OCI-LY7 (cell line): ENCODE measurements at regions not wholly inside any gene's neighbourhood (a gene's known extent, or its start where the extent isn't known, plus 50 kb on each side); places are given as distances from the start of the nearest gene placed in this dataset.

Experiments used
- BruUV-seq: library from RNA; stranded (reverse); fragments of 400-500 nt; replicated peaks from 2 replicates; lab custom pipeline; 2021; lab: Mats Ljungman, UMichigan
- CTCF ChIA-PET: fragments of 300-600 bp; sonication (Branson Sonifier 250); formaldehyde crosslinking; loops from one replicate; lab custom pipeline; 2022; ENCODE audit warnings: antibody characterized with exemption; ENCODE audit not compliant: unreplicated experiment; lab: Charles Lee
- POLR2A ChIA-PET: fragments of 300-600 bp; sonication (Branson Sonifier 250); formaldehyde crosslinking; loops from one replicate; lab custom pipeline; 2022; ENCODE audit warnings: antibody characterized with exemption; lab: Charles Lee
- DNase-seq: peaks from one replicate; pipeline ENCODE4 v3.0.0-alpha.2; 2015; ENCODE audit warnings: low spot score
- H2AFZ ChIP-seq: fragments of 200-600 bp; sonication (generic), shearing (Covaris generic); 2 replicates; pipeline ENCODE4 v1.6.1; 2014; ENCODE audit warnings: mild to moderate bottlenecking, antibody characterized with exemption, low read length, moderate library complexity
- H3K27ac ChIP-seq: fragments of 200-600 bp; sonication (generic); 2 replicates; pipeline ENCODE4 v1.5.1; 2014; ENCODE audit warnings: mixed run types, low read depth, mild to moderate bottlenecking, moderate library complexity, low read length, inconsistent platforms; ENCODE audit not compliant: poor library complexity, severe bottlenecking
- H3K36me3 ChIP-seq: fragments of 200-600 bp; sonication (generic); 2 replicates; pipeline ENCODE4 v1.6.1; 2014; ENCODE audit warnings: mild to moderate bottlenecking, antibody characterized with exemption, low read length, moderate library complexity, mixed read lengths; ENCODE audit not compliant: insufficient read depth
- H3K4me1 ChIP-seq: fragments of 200-600 bp; sonication (generic); 2 replicates; pipeline ENCODE4 v1.5.1; 2014; ENCODE audit warnings: mild to moderate bottlenecking, low read length; ENCODE audit not compliant: insufficient read depth, poor library complexity, severe bottlenecking
- H3K4me2 ChIP-seq: fragments of 200-600 bp; sonication (generic); 2 replicates; pipeline ENCODE4 v1.6.1; 2014; ENCODE audit warnings: mild to moderate bottlenecking, low read length
- H3K4me3 ChIP-seq: fragments of 200-600 bp; sonication (generic); 2 replicates; pipeline ENCODE4 v1.5.1; 2014; ENCODE audit warnings: mild to moderate bottlenecking, low read depth, low read length; ENCODE audit not compliant: poor library complexity, severe bottlenecking
- H3K79me2 ChIP-seq: fragments of 200-600 bp; sonication (generic); 2 replicates; pipeline ENCODE4 v1.6.1; 2016; ENCODE audit warnings: low read depth, mild to moderate bottlenecking, low read length, moderate library complexity, mixed read lengths; ENCODE audit not compliant: insufficient read depth
- H3K9me2 ChIP-seq: fragments of 200-600 bp; sonication (generic); 2 replicates; pipeline ENCODE4 v1.6.1; 2016; ENCODE audit warnings: mild to moderate bottlenecking, low read length, mixed read lengths; ENCODE audit not compliant: insufficient read depth
- H3K9me3 ChIP-seq: fragments of 200-600 bp; sonication (generic); 2 replicates; pipeline ENCODE4 v1.6.1; 2014; ENCODE audit warnings: mild to moderate bottlenecking, mixed run types, low read length, mixed read lengths
- H4K20me1 ChIP-seq: fragments of 200-600 bp; sonication (generic); 2 replicates; pipeline ENCODE4 v1.6.1; 2014; ENCODE audit warnings: mild to moderate bottlenecking, antibody characterized with exemption, low read length, moderate library complexity, mixed read lengths; ENCODE audit not compliant: insufficient read depth
- CTCF ChIP-seq: fragments of 200-600 bp; sonication (generic); conservative IDR thresholded peaks from 2 replicates; pipeline ENCODE4 v1.5.1; 2014; ENCODE audit warnings: mild to moderate bottlenecking, antibody characterized with exemption, low read length, moderate library complexity, mixed read lengths
- EZH2phosphoT487 ChIP-seq: fragments of 200-600 bp; sonication (generic); IDR thresholded peaks from 2 replicates; pipeline ENCODE4 v1.6.1; 2018; ENCODE audit warnings: low read depth, borderline replicate concordance, mild to moderate bottlenecking, mixed run types, antibody characterized with exemption, low read length, moderate library complexity, mixed read lengths
- intact Hi-C: fragments of 100-400 bp; cut with micrococcal nuclease; formaldehyde crosslinking; loops from one replicate; pipeline ENCODE4 v1.10.0; 2022; ENCODE audit not compliant: unreplicated experiment

- Histone ChIP-seq H3K9me3 (no peaks in the 10 kb centered on the region), H3K9me2 (no peaks in the 10 kb centered on the region), H3K4me2 (no peak overlapping the region), H3K27ac (no peak overlapping the region), H2AFZ (no peak overlapping the region), H3K4me3 (no peak overlapping the region), H3K79me2 (no peaks in the 10 kb centered on the region), H3K4me1 (no peaks in the 10 kb centered on the region), H3K36me3 (no peaks in the 10 kb centered on the region), H4K20me1 (no peaks in the 10 kb centered on the region)
- CTCF ChIA-PET = no interaction called here
- BruUV-seq = no TSS peak
- no peak for DNase-seq
- TF ChIP-seq EZH2phosphoT487 = no peak
- no peak for TF ChIP-seq CTCF
- POLR2A ChIA-PET = no interaction called here
- intact Hi-C loops = loop anchor here (10.0 kb wide), 1 partner anchor 825 kb away; no protein-coding TSS in a partner anchor
Measured at GRCh38 chrX:40479777-40480318, 100.9 kb upstream of the ATP6AP2 start.

- no peak for TF ChIP-seq EZH2phosphoT487
- TF ChIP-seq CTCF = no peak
- POLR2A ChIA-PET = no interaction called here
- no peak overlapping the region for H3K27ac ChIP-seq
- H3K79me2 ChIP-seq = no peaks in the 10 kb centered on the region
- no peak overlapping the region for H3K4me3 ChIP-seq
- H4K20me1 ChIP-seq = no peaks in the 10 kb centered on the region
- H3K9me3 ChIP-seq = no peaks in the 10 kb centered on the region
- H3K9me2 ChIP-seq = no peaks in the 10 kb centered on the region
- no peaks in the 10 kb centered on the region for H3K36me3 ChIP-seq
- BruUV-seq = no TSS peak
- H3K4me2 ChIP-seq = no peak overlapping the region
- CTCF ChIA-PET = no interaction called here
- no peak for DNase-seq
- intact Hi-C loops = loop anchor here (10.0 kb wide), 1 partner anchor 824 kb away; no protein-coding TSS in a partner anchor
- no peaks in the 10 kb centered on the region for H3K4me1 ChIP-seq
- H2AFZ ChIP-seq = no peak overlapping the region
Measured at GRCh38 chrX:40478474-40479065, 102.2 kb upstream of the ATP6AP2 start.

GRCh38 chrX:40476958-40477357 lies 103.8 kb upstream of the ATP6AP2 start:
- intact Hi-C loops = loop anchor here (10.0 kb wide), 1 partner anchor 822 kb away; no protein-coding TSS in a partner anchor
- H3K4me2 ChIP-seq = no peak overlapping the region
- TF ChIP-seq CTCF (no peak), EZH2phosphoT487 (no peak)
- POLR2A ChIA-PET = no interaction called here
- H3K27ac ChIP-seq = no peak overlapping the region
- CTCF ChIA-PET = no interaction called here
- H3K36me3 ChIP-seq = no peaks in the 10 kb centered on the region
- H3K4me3 ChIP-seq = no peak overlapping the region
- H2AFZ ChIP-seq = no peak overlapping the region
- no peaks in the 10 kb centered on the region for H3K79me2 ChIP-seq
- H4K20me1 ChIP-seq = no peaks in the 10 kb centered on the region
- BruUV-seq = no TSS peak
- DNase-seq = no peak
- H3K4me1 ChIP-seq = no peaks in the 10 kb centered on the region
- H3K9me3 ChIP-seq = no peaks in the 10 kb centered on the region
- no peaks in the 10 kb centered on the region for H3K9me2 ChIP-seq
